Endothelial cell of umbilical vein (primary cell): ENCODE measurements at regions not wholly inside any gene's neighbourhood (a gene's known extent, or its start where the extent isn't known, plus 50 kb on each side); places are given as distances from the start of the nearest gene placed in this dataset.

Experiments
- BruUV-seq: library from RNA; stranded (reverse); fragments of 400-500 nt; replicated peaks from 2 replicates; lab custom pipeline; 2021; lab: Mats Ljungman, UMichigan
- CTCF ChIA-PET: fragments of 300-600, 350-600 bp; sonication (Branson Sonifier 250); formaldehyde crosslinking; loops from one replicate; lab custom pipeline; 2021; ENCODE audit warnings: antibody characterized with exemption, inconsistent platforms; lab: Charles Lee
- POLR2A ChIA-PET: fragments of 300-600, 350-600 bp; sonication (Branson Sonifier 250); formaldehyde crosslinking; loops from one replicate; lab custom pipeline; 2021; ENCODE audit warnings: antibody characterized with exemption, inconsistent platforms; lab: Charles Lee
- DNase-seq: peaks from one replicate; pipeline ENCODE4 v3.0.0-alpha.2; 2011; ENCODE audit warnings: low read depth, low spot score
- FAIRE-seq: peaks from 2 replicates; lab custom pipeline; 2011; peaks lifted over from hg19 to GRCh38; lab: Jason Lieb, UNC
- H2AFZ ChIP-seq: 2 replicates; pipeline ENCODE4 v1.6.0; 2012; ENCODE audit warnings: low read depth, low read length, control low read depth, inconsistent platforms
- H3K27ac ChIP-seq: 2 replicates; pipeline ENCODE4 v1.5.1; 2011; ENCODE audit warnings: low read depth, mild to moderate bottlenecking, control low read depth, low read length, moderate library complexity; ENCODE audit not compliant: insufficient read depth
- H3K27me3 ChIP-seq, 2 experiments: 2 replicates each; pipeline versions ENCODE4 v1.6.0 to v1.6.1; 2011; ENCODE audit warnings: low read length in 2 of 2, mixed read lengths in 1 of 2; ENCODE audit not compliant: control insufficient read depth in 2 of 2, insufficient read depth in 2 of 2
- H3K36me3 ChIP-seq, 2 experiments: 2 replicates in 1 of 2; 3 replicates in 1 of 2; pipeline ENCODE4 v1.5.1; 2011; ENCODE audit warnings: low read length in 2 of 2, mild to moderate bottlenecking in 1 of 2, moderate library complexity in 1 of 2; ENCODE audit not compliant: control insufficient read depth in 2 of 2, insufficient read depth in 2 of 2; ENCODE audit errors: extremely low read depth in 1 of 2
- H3K4me1 ChIP-seq: 3 replicates; pipeline ENCODE4 v1.5.1; 2011; ENCODE audit warnings: mild to moderate bottlenecking, low read length; ENCODE audit not compliant: control insufficient read depth, insufficient read depth; ENCODE audit errors: extremely low read depth
- H3K4me2 ChIP-seq: 2 replicates; pipeline ENCODE4 v1.6.1; 2011; ENCODE audit warnings: low read length, control low read depth, mixed read lengths; ENCODE audit not compliant: insufficient read depth
- H3K4me3 ChIP-seq, 3 experiments: fragments of 200-600 bp in 1 of 3; sonication (generic), shearing (Covaris generic) in 1 of 3; replicated peaks in 1 of 3; 2 replicates each; pipeline ENCODE4 v1.5.1; 2011 to 2016; ENCODE audit warnings: control low read depth in 3 of 3, low read length in 3 of 3, mild to moderate bottlenecking in 2 of 3, inconsistent platforms in 1 of 3, low read depth in 1 of 3, moderate library complexity in 1 of 3; ENCODE audit not compliant: insufficient read depth in 1 of 3
- H3K79me2 ChIP-seq: 2 replicates; pipeline ENCODE4 v1.6.0; 2012; ENCODE audit warnings: low read length, inconsistent platforms; ENCODE audit not compliant: control insufficient read depth, insufficient read depth
- H3K9ac ChIP-seq: replicated peaks from 2 replicates; pipeline ENCODE3; 2011; ENCODE audit warnings: low read length, control low read depth; ENCODE audit not compliant: insufficient read depth; ENCODE audit errors: extremely low read depth
- H3K9me1 ChIP-seq: replicated peaks from 3 replicates; pipeline ENCODE4 v1.6.0; 2011; ENCODE audit warnings: mild to moderate bottlenecking, low read length; ENCODE audit not compliant: control insufficient read depth, insufficient read depth; ENCODE audit errors: extremely low read depth
- H3K9me3 ChIP-seq: replicated peaks from 2 replicates; pipeline ENCODE4 v1.5.1; 2012; ENCODE audit warnings: low read length, inconsistent platforms; ENCODE audit not compliant: control insufficient read depth, insufficient read depth
- H4K20me1 ChIP-seq: replicated peaks from 2 replicates; pipeline ENCODE3; 2011; ENCODE audit warnings: mild to moderate bottlenecking, low read length; ENCODE audit not compliant: control insufficient read depth, insufficient read depth; ENCODE audit errors: extremely low read depth
- EZH2 ChIP-seq: IDR thresholded peaks from 2 replicates; pipeline ENCODE4 v1.6.1; 2012; ENCODE audit warnings: borderline replicate concordance, low read depth, mild to moderate bottlenecking, moderate library complexity, low read length, inconsistent platforms; ENCODE audit not compliant: severe bottlenecking
- FOS ChIP-seq: IDR thresholded peaks from 2 replicates; pipeline ENCODE4 v1.6.1; 2011; ENCODE audit warnings: mild to moderate bottlenecking, low read length, moderate library complexity, borderline replicate concordance; ENCODE audit not compliant: insufficient read depth
- GATA2 ChIP-seq: IDR thresholded peaks from 2 replicates; pipeline ENCODE4 v1.7.0; 2011; ENCODE audit warnings: low read depth, mild to moderate bottlenecking, moderate library complexity, mixed read lengths, low read length; ENCODE audit not compliant: insufficient read length, insufficient read depth
- JUN ChIP-seq: IDR thresholded peaks from 2 replicates; pipeline ENCODE4 v1.6.1; 2011; ENCODE audit warnings: borderline replicate concordance, low read depth; ENCODE audit not compliant: insufficient read length, insufficient read depth
- MYC ChIP-seq: IDR thresholded peaks from one replicate; pipeline ENCODE4 v1.6.1; 2011; ENCODE audit warnings: mild to moderate bottlenecking, low read depth, low read length
- POLR2A ChIP-seq: IDR thresholded peaks from 2 replicates; pipeline ENCODE4 v1.6.1; 2012; ENCODE audit warnings: low read depth, mild to moderate bottlenecking, control low read depth, low read length
- POLR2AphosphoS5 ChIP-seq: IDR thresholded peaks from 2 replicates; pipeline ENCODE4 v1.6.1; 2012; ENCODE audit warnings: low read depth, mild to moderate bottlenecking, control low read depth, low read length, moderate library complexity; ENCODE audit not compliant: insufficient read depth
- dilution Hi-C: fragments of 300-500 bp; cut with MboI; formaldehyde crosslinking; loops from one replicate; pipeline ENCODE4 v1.15.0; 2019; ENCODE audit warnings: low sequenced_read_pairs; ENCODE audit not compliant: extremely low pct_ligation_motif_present
- intact Hi-C: fragments of 100-400 bp; cut with micrococcal nuclease; formaldehyde crosslinking; loops from one replicate; pipeline ENCODE4 v1.10.0; 2022
- TF ChIP-seq, protein P1 (sequence below): IDR thresholded peaks from 2 replicates; pipeline ENCODE4 v1.6.1; 2011; ENCODE audit not compliant: insufficient read depth, insufficient read length
- TF ChIP-seq, protein P2 (sequence below), 2 donors: IDR thresholded peaks; 1 replicate in 1 of 2; 2 replicates in 1 of 2; pipeline ENCODE4 v1.5.1; 2011; ENCODE audit warnings: low read length in 2 of 2, mild to moderate bottlenecking in 2 of 2, moderate library complexity in 2 of 2, control low read depth in 1 of 2, inconsistent platforms in 1 of 2, low read depth in 1 of 2; ENCODE audit not compliant: insufficient read depth in 1 of 2; ENCODE audit errors: extremely low read depth in 1 of 2

DNA sequence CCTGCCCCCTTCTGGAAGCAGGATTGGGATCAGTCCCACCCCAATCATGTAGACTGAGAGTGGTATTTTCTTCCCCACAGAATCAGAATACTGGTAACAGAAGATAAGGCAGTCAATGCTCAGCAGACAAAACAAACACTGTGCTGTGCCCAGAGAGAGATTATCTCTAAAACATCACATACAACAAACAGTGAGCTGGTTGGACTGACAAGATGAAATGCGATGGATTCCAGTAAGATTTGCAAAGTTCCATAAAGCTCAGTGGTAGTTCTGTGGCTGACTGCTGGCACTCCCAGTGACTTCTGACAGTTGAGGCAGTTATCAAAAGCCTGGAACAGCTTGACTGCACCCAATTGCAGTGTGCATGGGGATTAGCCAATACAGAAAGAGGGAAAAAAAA is 311.5 kb upstream of the MGAT5 start:
- POLR2A ChIA-PET, result no interaction called here
- dilution Hi-C loops (no loop called here), intact Hi-C loops (no loop called here)
- Histone ChIP-seq H3K36me3 (no peaks in the 10 kb centered on the region), H3K9me3 (no peaks in the 10 kb centered on the region), H4K20me1 (no peaks in the 10 kb centered on the region), H3K9ac (no peak overlapping the region), H3K27ac (no peak overlapping the region), H2AFZ (no peak overlapping the region), H3K9me1 (no peaks in the 10 kb centered on the region), H3K4me2 (no peak overlapping the region), H3K79me2 (no peaks in the 10 kb centered on the region), H3K4me3 (no peak overlapping the region), H3K4me1 (no peaks in the 10 kb centered on the region), H3K27me3 (peaks cover 0 to 3% of the 10 kb centered on the region in 2 experiments)
- FAIRE-seq (no peak), DNase-seq (no peak)
- CTCF ChIA-PET, result no interaction called here
- no TSS peak for BruUV-seq
- no peak for TF ChIP-seq EZH2
- TF ChIP-seq JUN, result no peak
- TF ChIP-seq GATA2, result no peak
- TF ChIP-seq FOS, result no peak
- no peak for TF ChIP-seq MYC
- TF ChIP-seq, protein P1, sequence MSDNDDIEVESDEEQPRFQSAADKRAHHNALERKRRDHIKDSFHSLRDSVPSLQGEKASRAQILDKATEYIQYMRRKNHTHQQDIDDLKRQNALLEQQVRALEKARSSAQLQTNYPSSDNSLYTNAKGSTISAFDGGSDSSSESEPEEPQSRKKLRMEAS, result no peak
- TF ChIP-seq POLR2A, result no peak
- TF ChIP-seq POLR2AphosphoS5, result no peak
- TF ChIP-seq, protein P2, sequence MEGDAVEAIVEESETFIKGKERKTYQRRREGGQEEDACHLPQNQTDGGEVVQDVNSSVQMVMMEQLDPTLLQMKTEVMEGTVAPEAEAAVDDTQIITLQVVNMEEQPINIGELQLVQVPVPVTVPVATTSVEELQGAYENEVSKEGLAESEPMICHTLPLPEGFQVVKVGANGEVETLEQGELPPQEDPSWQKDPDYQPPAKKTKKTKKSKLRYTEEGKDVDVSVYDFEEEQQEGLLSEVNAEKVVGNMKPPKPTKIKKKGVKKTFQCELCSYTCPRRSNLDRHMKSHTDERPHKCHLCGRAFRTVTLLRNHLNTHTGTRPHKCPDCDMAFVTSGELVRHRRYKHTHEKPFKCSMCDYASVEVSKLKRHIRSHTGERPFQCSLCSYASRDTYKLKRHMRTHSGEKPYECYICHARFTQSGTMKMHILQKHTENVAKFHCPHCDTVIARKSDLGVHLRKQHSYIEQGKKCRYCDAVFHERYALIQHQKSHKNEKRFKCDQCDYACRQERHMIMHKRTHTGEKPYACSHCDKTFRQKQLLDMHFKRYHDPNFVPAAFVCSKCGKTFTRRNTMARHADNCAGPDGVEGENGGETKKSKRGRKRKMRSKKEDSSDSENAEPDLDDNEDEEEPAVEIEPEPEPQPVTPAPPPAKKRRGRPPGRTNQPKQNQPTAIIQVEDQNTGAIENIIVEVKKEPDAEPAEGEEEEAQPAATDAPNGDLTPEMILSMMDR (IDR thresholded peaks at IDR 0.05; ENCODE audit: extremely low read depth in 1 of 2, insufficient read depth in 1 of 2, low read depth in 1 of 2, low read length in 2 of 2), result no peak
